ENCODE measurements at regions not wholly inside any gene's neighbourhood (a gene's known extent, or its start where the extent isn't known, plus 50 kb on each side); places are given as distances from the start of the nearest gene placed in this dataset.

DNA sequence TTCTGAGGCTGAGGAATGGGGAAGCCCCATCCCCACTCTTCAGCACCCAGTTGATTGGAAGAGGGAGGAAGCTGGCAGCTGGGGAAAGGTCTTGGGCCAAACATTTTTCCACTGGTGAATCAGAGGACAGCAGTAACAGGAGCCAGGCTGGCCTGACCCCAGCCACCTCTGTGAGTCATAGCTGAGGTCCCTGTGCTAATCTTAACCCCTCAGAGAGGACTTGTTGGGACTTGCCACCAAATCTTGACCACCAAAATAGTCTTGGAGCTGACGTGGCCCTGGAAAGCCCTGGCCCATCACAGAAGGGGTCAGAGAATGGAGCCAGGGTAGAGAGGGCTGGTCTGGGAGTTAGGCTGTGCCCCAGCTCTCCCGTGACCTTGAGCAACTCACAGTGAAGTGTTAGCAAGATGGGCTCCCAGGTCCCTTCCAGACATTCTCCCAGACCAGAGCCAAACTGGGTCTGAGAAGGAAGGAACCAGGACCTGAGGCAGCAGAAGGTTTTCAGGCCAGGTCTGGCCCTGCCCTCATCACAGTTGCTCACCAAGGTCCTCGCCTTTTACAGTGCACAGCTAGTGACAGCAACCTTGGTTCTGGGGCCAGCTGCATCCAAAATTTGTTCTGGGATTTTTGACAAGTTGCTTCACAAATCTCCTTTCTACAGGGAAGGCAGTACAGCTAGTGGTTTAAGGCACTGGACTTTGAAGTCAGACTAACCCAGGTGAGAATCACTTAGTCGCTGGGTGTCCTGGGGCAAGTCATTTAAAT is 266.6 kb downstream of the CYP26B1 start:
- CTCF ChIA-PET, result no interaction called here

DNA sequence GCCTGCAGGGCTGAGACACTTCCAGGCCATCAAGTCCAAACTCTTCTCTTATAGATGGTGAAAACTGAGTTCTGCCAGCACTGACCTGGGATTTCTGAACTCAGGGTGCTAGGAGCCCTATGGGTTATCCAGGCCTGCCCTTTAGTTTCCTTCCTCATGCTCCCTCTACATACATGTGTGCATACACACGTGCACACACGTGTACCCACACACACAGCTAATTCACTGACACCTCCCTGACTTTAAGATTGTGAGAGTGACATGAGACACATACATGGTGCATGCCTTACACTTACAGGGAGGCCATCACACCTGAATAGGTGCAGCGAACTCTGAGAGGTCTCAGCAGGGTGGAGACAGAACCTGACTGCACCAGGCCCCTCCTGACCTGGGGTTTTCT is 267.4 kb downstream of the CYP26B1 start:
- POLR2A ChIA-PET, result no interaction called here
- no peak for DNase-seq (ENCODE audit: extremely low spot score)
- CTCF ChIA-PET, result no interaction called here
- TF ChIP-seq, protein P1, sequence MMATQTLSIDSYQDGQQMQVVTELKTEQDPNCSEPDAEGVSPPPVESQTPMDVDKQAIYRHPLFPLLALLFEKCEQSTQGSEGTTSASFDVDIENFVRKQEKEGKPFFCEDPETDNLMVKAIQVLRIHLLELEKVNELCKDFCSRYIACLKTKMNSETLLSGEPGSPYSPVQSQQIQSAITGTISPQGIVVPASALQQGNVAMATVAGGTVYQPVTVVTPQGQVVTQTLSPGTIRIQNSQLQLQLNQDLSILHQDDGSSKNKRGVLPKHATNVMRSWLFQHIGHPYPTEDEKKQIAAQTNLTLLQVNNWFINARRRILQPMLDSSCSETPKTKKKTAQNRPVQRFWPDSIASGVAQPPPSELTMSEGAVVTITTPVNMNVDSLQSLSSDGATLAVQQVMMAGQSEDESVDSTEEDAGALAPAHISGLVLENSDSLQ (IDR thresholded peaks at IDR 0.05), result no peak
- TF ChIP-seq HDGF (IDR thresholded peaks at IDR 0.05; ENCODE audit: borderline replicate concordance), result no peak
- no peak for TF ChIP-seq ELF4 (IDR thresholded peaks at IDR 0.05)
- TF ChIP-seq L3MBTL2 (conservative IDR thresholded peaks at IDR 0.05), result no peak
- TF ChIP-seq LEF1 (IDR thresholded peaks at IDR 0.05; ENCODE audit: borderline replicate concordance), result no peak
- no peak for TF ChIP-seq ARNT (IDR thresholded peaks at IDR 0.05)
- no peak for TF ChIP-seq CTBP1 (IDR thresholded peaks at IDR 0.05; ENCODE audit: borderline replicate concordance)
- no peak for TF ChIP-seq FOXM1 (IDR thresholded peaks at IDR 0.05; ENCODE audit: borderline replicate concordance)
- no peak for TF ChIP-seq FOXA1 (IDR thresholded peaks at IDR 0.05)
- no peak for TF ChIP-seq SP1 (IDR thresholded peaks at IDR 0.05)
- no peak for TF ChIP-seq FOXK2 (IDR thresholded peaks at IDR 0.05)
- no peak for TF ChIP-seq BHLHE40 (IDR thresholded peaks at IDR 0.05; ENCODE audit: borderline replicate concordance)
- TF ChIP-seq ZNF384 (IDR thresholded peaks at IDR 0.05), result no peak
- no peak for TF ChIP-seq NFRKB (IDR thresholded peaks at IDR 0.05)
- no peak for TF ChIP-seq TARDBP (IDR thresholded peaks at IDR 0.05)
- no peak for TF ChIP-seq SUZ12 (IDR thresholded peaks at IDR 0.05)

More for the DNA sequence above, 266.6 kb downstream of the CYP26B1 start:
- TF ChIP-seq SP1 (IDR thresholded peaks at IDR 0.05), result no peak
- no peak for TF ChIP-seq ELF4 (IDR thresholded peaks at IDR 0.05)
- DNase-seq (ENCODE audit: extremely low spot score), result no peak
- POLR2A ChIA-PET, result no interaction called here

DNA sequence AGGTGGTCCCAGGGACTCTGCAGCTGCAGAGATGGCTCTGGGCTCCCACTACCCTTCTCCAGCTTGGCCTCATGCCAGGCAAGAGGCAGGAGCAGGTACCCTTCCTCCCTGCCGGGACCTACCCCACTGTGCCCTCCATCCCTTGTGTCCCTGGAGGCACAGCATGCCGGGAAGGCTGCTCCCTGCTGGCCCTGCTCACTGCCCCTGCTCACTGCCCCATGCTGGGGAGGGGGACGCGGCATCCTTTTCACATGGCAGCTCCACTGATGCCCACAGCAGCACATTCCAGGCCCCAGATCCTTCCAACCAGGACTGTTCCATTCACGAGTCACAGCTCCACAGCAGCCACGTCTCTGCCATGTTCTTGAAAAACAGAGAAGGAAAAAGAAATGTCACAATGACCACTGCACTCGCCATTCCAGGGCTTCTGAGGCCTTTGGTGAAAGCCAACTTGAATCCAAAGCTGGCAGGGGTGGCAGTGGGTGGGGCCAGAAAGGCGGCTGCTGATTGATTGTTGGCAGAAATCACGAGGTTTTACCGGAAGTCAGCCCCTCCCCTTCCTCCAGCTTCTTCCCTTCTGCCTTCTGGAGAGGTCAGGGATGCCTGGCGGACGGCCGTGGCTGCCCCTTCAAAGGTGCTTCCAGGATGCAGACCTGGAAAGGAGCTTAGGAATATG is 268.0 kb downstream of the CYP26B1 start:
- no peak for DNase-seq (ENCODE audit: extremely low spot score)
- POLR2A ChIA-PET, result no interaction called here
- TF ChIP-seq FOXA1 (IDR thresholded peaks at IDR 0.05) (no peak), ARNT (IDR thresholded peaks at IDR 0.05) (no peak), L3MBTL2 (conservative IDR thresholded peaks at IDR 0.05) (no peak), CTBP1 (IDR thresholded peaks at IDR 0.05; ENCODE audit: borderline replicate concordance) (no peak), HDGF (IDR thresholded peaks at IDR 0.05; ENCODE audit: borderline replicate concordance) (no peak), SP1 (IDR thresholded peaks at IDR 0.05) (no peak), BHLHE40 (IDR thresholded peaks at IDR 0.05; ENCODE audit: borderline replicate concordance) (no peak), SUZ12 (IDR thresholded peaks at IDR 0.05) (no peak), NFRKB (IDR thresholded peaks at IDR 0.05) (no peak), ZNF384 (IDR thresholded peaks at IDR 0.05) (no peak), ELF4 (IDR thresholded peaks at IDR 0.05) (no peak), LEF1 (IDR thresholded peaks at IDR 0.05; ENCODE audit: borderline replicate concordance) (no peak), TARDBP (IDR thresholded peaks at IDR 0.05) (no peak), FOXK2 (IDR thresholded peaks at IDR 0.05) (no peak), FOXM1 (IDR thresholded peaks at IDR 0.05; ENCODE audit: borderline replicate concordance) (no peak)
- TF ChIP-seq, protein P1 (IDR thresholded peaks at IDR 0.05), result no peak
- CTCF ChIA-PET, result no interaction called here

DNA sequence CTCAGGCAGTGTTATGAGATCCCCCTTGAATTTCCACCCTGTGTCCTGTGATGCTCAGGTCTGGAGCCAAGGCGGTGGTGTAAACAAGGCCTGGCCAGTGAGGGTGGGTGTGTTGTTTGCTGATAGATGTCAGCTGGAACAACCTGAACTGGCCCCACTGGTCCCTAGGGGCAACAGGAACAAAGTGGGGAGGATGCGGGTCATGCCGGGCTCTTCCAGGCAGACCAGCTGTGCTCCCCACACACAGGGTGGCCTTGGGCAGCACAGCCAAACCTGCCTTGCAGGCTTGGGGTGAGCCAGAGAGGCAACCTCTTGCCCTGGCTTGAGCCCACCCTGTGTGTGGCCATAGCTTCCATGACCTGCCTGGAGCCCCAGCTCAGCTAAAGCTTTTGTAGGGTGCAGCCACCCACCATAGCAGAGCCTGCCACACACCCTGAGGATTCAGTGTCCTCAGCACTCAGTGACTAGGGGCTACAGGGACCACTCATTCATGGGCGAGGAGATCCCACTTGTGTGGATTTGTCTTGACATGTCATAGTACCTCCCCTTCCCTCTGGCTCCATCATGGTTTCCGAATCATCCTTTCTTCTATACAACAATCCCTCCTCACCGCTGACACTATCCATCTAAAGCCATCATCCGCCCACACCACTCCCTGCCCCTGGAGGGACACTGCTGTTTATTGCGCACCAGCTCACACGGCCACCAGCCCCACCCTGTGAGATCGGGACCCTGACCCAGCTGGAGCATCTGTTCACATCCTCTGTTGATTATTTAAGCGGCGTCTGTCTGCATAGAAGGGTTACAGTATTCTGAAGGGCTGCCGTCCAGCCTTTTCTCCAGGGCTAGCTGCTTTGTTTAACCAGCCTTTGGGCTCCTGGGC is 268.8 kb downstream of the CYP26B1 start:
- TF ChIP-seq FOXM1 (IDR thresholded peaks at IDR 0.05; ENCODE audit: borderline replicate concordance), result no peak
- DNase-seq (ENCODE audit: extremely low spot score), result no peak

DNA sequence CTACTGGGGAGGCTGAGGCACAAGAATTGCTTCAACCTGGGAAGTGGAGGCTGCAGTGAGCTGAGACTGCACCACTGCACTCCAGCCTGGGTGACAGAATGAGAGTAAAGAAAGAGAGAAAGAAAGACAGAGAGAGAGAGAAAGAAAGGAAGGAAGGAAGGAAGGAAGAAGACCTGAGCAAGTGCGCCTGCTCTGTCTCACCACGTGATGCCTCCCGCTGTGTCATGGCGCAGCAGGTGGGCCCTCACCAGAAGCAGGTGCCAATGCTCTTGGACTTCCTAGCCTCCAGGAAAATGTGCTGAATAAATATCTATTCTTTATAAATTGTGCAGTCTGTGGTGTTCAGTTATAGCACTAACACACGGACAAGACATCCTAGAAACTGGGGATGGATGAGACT is 270.0 kb downstream of the CYP26B1 start:
- DNase-seq (ENCODE audit: extremely low spot score), result no peak
- ChIA-PET CTCF (no interaction called here), POLR2A (no interaction called here)
- TF ChIP-seq FOXM1 (IDR thresholded peaks at IDR 0.05; ENCODE audit: borderline replicate concordance), result no peak
- TF ChIP-seq, protein P1 (IDR thresholded peaks at IDR 0.05), result no peak
- TF ChIP-seq BHLHE40 (IDR thresholded peaks at IDR 0.05; ENCODE audit: borderline replicate concordance), result no peak
- no peak for TF ChIP-seq FOXK2 (IDR thresholded peaks at IDR 0.05)
- no peak for TF ChIP-seq L3MBTL2 (conservative IDR thresholded peaks at IDR 0.05)
- no peak for TF ChIP-seq SP1 (IDR thresholded peaks at IDR 0.05)
- no peak for TF ChIP-seq ARNT (IDR thresholded peaks at IDR 0.05)
- TF ChIP-seq FOXA1 (IDR thresholded peaks at IDR 0.05), result no peak
- TF ChIP-seq ZNF384 (IDR thresholded peaks at IDR 0.05), result no peak
- TF ChIP-seq HDGF (IDR thresholded peaks at IDR 0.05; ENCODE audit: borderline replicate concordance), result no peak
- TF ChIP-seq NFRKB (IDR thresholded peaks at IDR 0.05), result no peak
- no peak for TF ChIP-seq LEF1 (IDR thresholded peaks at IDR 0.05; ENCODE audit: borderline replicate concordance)
- TF ChIP-seq SUZ12 (IDR thresholded peaks at IDR 0.05), result no peak
- TF ChIP-seq CTBP1 (IDR thresholded peaks at IDR 0.05; ENCODE audit: borderline replicate concordance), result no peak
- TF ChIP-seq TARDBP (IDR thresholded peaks at IDR 0.05), result no peak
- no peak for TF ChIP-seq ELF4 (IDR thresholded peaks at IDR 0.05)

More for the DNA sequence above, 268.8 kb downstream of the CYP26B1 start:
- CTCF ChIA-PET, result no interaction called here
- POLR2A ChIA-PET, result no interaction called here

Measured in HEK293T (cell line).